K562 (cell line): ENCODE measurements at regions not wholly inside any gene's neighbourhood (a gene's known extent, or its start where the extent isn't known, plus 50 kb on each side); places are given as distances from the start of the nearest gene placed in this dataset.

Experiments used
- ATAC-seq: fragments of 200-7000 bp; cut with Tn5 transposase; 3 replicates; pipeline ENCODE4 v1.9.1; 2020; ENCODE audit warnings: moderate library complexity
- BruUV-seq: library from RNA; stranded (reverse); fragments of 400-500 nt; replicated peaks from 2 replicates; lab custom pipeline; 2021; lab: Mats Ljungman, UMichigan
- CTCF ChIA-PET: fragments of 300-600 bp; formaldehyde crosslinking; extraction: SDS; loops from one replicate; lab custom pipeline; 2021; ENCODE audit warnings: low intra/inter-chr PET ratio; lab: Yijun Ruan, JAX
- POLR2A ChIA-PET: fragments of 300-600, 350-650 bp; sonication (Branson Sonifier 250); formaldehyde crosslinking; extraction: SDS; loops from one replicate; lab custom pipeline; 2021; ENCODE audit warnings: antibody characterized with exemption, inconsistent platforms; lab: Yijun Ruan, JAX
- DNase-seq, 4 experiments: peaks; one replicate each; pipeline versions ENCODE4 v3.0.0 to v3.0.0-alpha.2; 2011 to 2018; ENCODE audit warnings: low spot score in 3 of 4, mixed read lengths in 3 of 4; ENCODE audit errors: extremely low read depth in 1 of 4
- FAIRE-seq: peaks from 2 replicates; lab custom pipeline; 2011; peaks lifted over from hg19 to GRCh38; lab: Jason Lieb, UNC
- H2AFZ ChIP-seq: 2 replicates; pipeline ENCODE4 v1.6.0; 2011; ENCODE audit warnings: low read depth, low read length, control low read depth, inconsistent platforms
- H3K27ac ChIP-seq: fragments of 200-600 bp; 3 replicates; pipeline ENCODE4 v1.8.0; 2011; ENCODE audit warnings: low read depth, mild to moderate bottlenecking, control low read depth, inconsistent platforms, low read length, moderate library complexity, mixed read lengths; ENCODE audit errors: extremely low read depth
- H3K27me3 ChIP-seq, 2 experiments: fragments of 300-600 bp in 1 of 2; 2 replicates in 1 of 2; 3 replicates in 1 of 2; pipeline versions ENCODE4 v1.6.0 to v1.8.0; 2011; ENCODE audit warnings: inconsistent platforms in 2 of 2, low read length in 2 of 2, mild to moderate bottlenecking in 1 of 2, mixed read lengths in 1 of 2, moderate library complexity in 1 of 2; ENCODE audit not compliant: control insufficient read depth in 2 of 2, insufficient read depth in 2 of 2
- H3K36me3 ChIP-seq: fragments of 300-600 bp; 3 replicates; pipeline ENCODE4 v1.8.0; 2011; ENCODE audit warnings: mild to moderate bottlenecking, low read length, inconsistent platforms; ENCODE audit not compliant: control insufficient read depth, insufficient read depth
- H3K4me1 ChIP-seq, 2 experiments: fragments of 200-600 bp in 1 of 2; replicated peaks in 1 of 2; 2 replicates in 1 of 2; 3 replicates in 1 of 2; pipeline versions ENCODE4 v1.5.1 to v1.8.0; 2011; ENCODE audit warnings: inconsistent platforms in 2 of 2, low read length in 2 of 2, mild to moderate bottlenecking in 1 of 2, mixed read lengths in 1 of 2, moderate library complexity in 1 of 2; ENCODE audit not compliant: control insufficient read depth in 2 of 2, insufficient read depth in 2 of 2
- H3K4me2 ChIP-seq: 2 replicates; pipeline ENCODE4 v1.6.1; 2011; ENCODE audit warnings: low read length, control low read depth, inconsistent platforms, mixed read lengths; ENCODE audit not compliant: insufficient read depth
- H3K4me3 ChIP-seq: fragments of 200-600 bp; sonication (generic), shearing (Covaris generic); 2 replicates; pipeline ENCODE4 v1.5.1; 2016; ENCODE audit warnings: control low read depth, inconsistent platforms
- H3K79me2 ChIP-seq: fragments of 200-600 bp; 3 replicates; pipeline ENCODE4 v1.8.0; 2011; ENCODE audit warnings: low read length, inconsistent platforms; ENCODE audit not compliant: control insufficient read depth, insufficient read depth
- H3K9ac ChIP-seq, 2 experiments: 2 replicates each; pipeline versions ENCODE4 v1.6.0 to v1.6.1; 2011; ENCODE audit warnings: low read depth in 2 of 2, low read length in 2 of 2, control low read depth in 1 of 2, inconsistent platforms in 1 of 2, mild to moderate bottlenecking in 1 of 2, mixed read lengths in 1 of 2; ENCODE audit not compliant: insufficient read depth in 1 of 2
- H3K9me1 ChIP-seq: one replicate; pipeline ENCODE4 v1.6.0; 2011; ENCODE audit warnings: inconsistent platforms, mild to moderate bottlenecking, low read length, moderate library complexity; ENCODE audit not compliant: control insufficient read depth, insufficient read depth
- H3K9me3 ChIP-seq: replicated peaks from 2 replicates; pipeline ENCODE4 v1.5.1; 2011; ENCODE audit warnings: low read depth, low read length, inconsistent platforms; ENCODE audit not compliant: control insufficient read depth, insufficient read depth
- H4K20me1 ChIP-seq: replicated peaks from 2 replicates; pipeline ENCODE4 v1.6.1; 2011; ENCODE audit warnings: low read length, inconsistent platforms, mixed read lengths; ENCODE audit not compliant: control insufficient read depth, insufficient read depth
- HLTF ChIP-seq: fragments of 450-650 bp; IDR thresholded peaks from 2 replicates; pipeline ENCODE4 v1.6.1; 2016
- IRF2 ChIP-seq: sonication (generic); formaldehyde crosslinking; IDR thresholded peaks from 2 replicates; pipeline ENCODE4 v1.8.1; 2022; ENCODE audit warnings: mild to moderate bottlenecking, missing genetic modification reagents
- KHSRP ChIP-seq: fragments of 450-650 bp; IDR thresholded peaks from 2 replicates; pipeline ENCODE4 v1.6.1; 2017
- NELFE ChIP-seq: IDR thresholded peaks from 2 replicates; pipeline ENCODE4 v1.6.1; 2011; ENCODE audit warnings: mild to moderate bottlenecking; ENCODE audit not compliant: insufficient read depth, insufficient read length
- NFATC3 ChIP-seq: fragments of 450-650 bp; IDR thresholded peaks from 2 replicates; pipeline ENCODE4 v1.6.1; 2017; ENCODE audit warnings: mild to moderate bottlenecking
- NONO ChIP-seq, 2 experiments: fragments of 200-400 bp in 1 of 2; fragments of 450-650 bp in 1 of 2; formaldehyde crosslinking in 1 of 2; IDR thresholded peaks; 2 replicates each; pipeline ENCODE4 v1.6.1; 2017; ENCODE audit warnings: low read depth in 2 of 2, mild to moderate bottlenecking in 2 of 2, moderate library complexity in 2 of 2, low read length in 1 of 2
- POLR3G ChIP-seq: IDR thresholded peaks from 2 replicates; pipeline ENCODE4 v1.6.1; 2011; ENCODE audit not compliant: insufficient read length, insufficient replicate concordance; ENCODE audit errors: extremely low read depth
- ZC3H4 ChIP-seq: sonication (generic); formaldehyde crosslinking; IDR thresholded peaks from 2 replicates; pipeline ENCODE4 v1.9.0; 2021; ENCODE audit warnings: missing genetic modification reagents, borderline replicate concordance
- ZNF121 ChIP-seq: sonication (generic); formaldehyde crosslinking; conservative IDR thresholded peaks from 2 replicates; pipeline ENCODE4 v1.8.0; 2022; ENCODE audit warnings: missing genetic modification reagents
- ZNF23 ChIP-seq: fragments of 250-450 bp; sonication (Bioruptor Pico); IDR thresholded peaks from 2 replicates; pipeline ENCODE4 v1.4.0; 2020; ENCODE audit warnings: mild to moderate bottlenecking
- ZNF561 ChIP-seq: fragments of 450-650 bp; formaldehyde crosslinking; conservative IDR thresholded peaks from 2 replicates; pipeline ENCODE4 v1.4.0; 2020; ENCODE audit warnings: mild to moderate bottlenecking, moderate library complexity
- WGBS: fragments of 100-300 bp; shearing (Covaris generic); methylation state at CpG from one replicate; pipeline ENCODE4 v1.1.6; 2016; ENCODE audit warnings: low coverage, mixed read lengths; ENCODE audit not compliant: insufficient coverage; ENCODE audit errors: missing lambda C conversion rate; 5-methylcytosine and 5-hydroxymethylcytosine counted together
- in situ Hi-C: fragments of 300-500 bp; cut with MboI; formaldehyde crosslinking; loops from 4 replicates; pipeline ENCODE4 v1.15.0; 2018; ENCODE audit warnings: inconsistent platforms, mixed read lengths
- intact Hi-C: fragments of 100-400 bp; cut with micrococcal nuclease; formaldehyde crosslinking; loops from 2 replicates; pipeline ENCODE4 v1.14.2; 2022
- TF ChIP-seq, protein P1 (sequence below): sonication (generic); formaldehyde crosslinking; IDR thresholded peaks from 2 replicates; pipeline ENCODE4 v1.4.0; 2020; ENCODE audit warnings: mild to moderate bottlenecking, missing genetic modification reagents
- TF ChIP-seq, protein P2 (sequence below), 2 experiments: IDR thresholded peaks; 2 replicates each; pipeline ENCODE4 v1.6.1; 2011; ENCODE audit warnings: borderline replicate concordance in 1 of 2, control low read depth in 1 of 2, low read depth in 1 of 2, low read length in 1 of 2, mild to moderate bottlenecking in 1 of 2, mixed read lengths in 1 of 2, moderate library complexity in 1 of 2; ENCODE audit not compliant: insufficient read depth in 1 of 2, insufficient read length in 1 of 2, poor library complexity in 1 of 2, severe bottlenecking in 1 of 2; ENCODE audit errors: extremely low read depth in 1 of 2
- TF ChIP-seq, protein P3 (sequence below): IDR thresholded peaks from 3 replicates; pipeline ENCODE4 v1.6.1; 2011; ENCODE audit warnings: borderline replicate concordance, mild to moderate bottlenecking, moderate library complexity; ENCODE audit not compliant: insufficient read length; ENCODE audit errors: extremely low read depth
- TF ChIP-seq, protein P4 (sequence below): sonication (generic); formaldehyde crosslinking; IDR thresholded peaks from 2 replicates; pipeline ENCODE4 v1.8.1; 2023; ENCODE audit warnings: mild to moderate bottlenecking, missing genetic modification reagents, moderate library complexity

DNA sequence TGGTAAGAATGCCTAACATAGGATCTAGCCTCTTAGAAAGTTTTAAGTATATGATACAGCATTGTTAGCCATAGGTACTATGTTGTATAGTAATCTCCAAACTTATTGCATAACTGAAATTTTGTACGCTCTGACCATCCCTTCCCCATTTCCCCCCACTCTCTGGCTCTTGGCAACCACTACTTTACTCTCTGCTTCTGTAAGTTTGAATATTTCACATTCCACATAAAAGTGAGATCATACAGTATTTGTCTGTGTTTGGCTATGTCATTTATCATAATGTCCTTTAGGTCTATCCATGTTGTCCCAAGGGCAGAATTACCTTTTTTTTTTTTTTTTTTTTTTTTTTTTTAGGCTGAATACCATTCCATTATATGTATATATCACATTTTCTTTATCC is 396.9 kb downstream of the DLEU7 start (continued):
- TF ChIP-seq, protein P1, sequence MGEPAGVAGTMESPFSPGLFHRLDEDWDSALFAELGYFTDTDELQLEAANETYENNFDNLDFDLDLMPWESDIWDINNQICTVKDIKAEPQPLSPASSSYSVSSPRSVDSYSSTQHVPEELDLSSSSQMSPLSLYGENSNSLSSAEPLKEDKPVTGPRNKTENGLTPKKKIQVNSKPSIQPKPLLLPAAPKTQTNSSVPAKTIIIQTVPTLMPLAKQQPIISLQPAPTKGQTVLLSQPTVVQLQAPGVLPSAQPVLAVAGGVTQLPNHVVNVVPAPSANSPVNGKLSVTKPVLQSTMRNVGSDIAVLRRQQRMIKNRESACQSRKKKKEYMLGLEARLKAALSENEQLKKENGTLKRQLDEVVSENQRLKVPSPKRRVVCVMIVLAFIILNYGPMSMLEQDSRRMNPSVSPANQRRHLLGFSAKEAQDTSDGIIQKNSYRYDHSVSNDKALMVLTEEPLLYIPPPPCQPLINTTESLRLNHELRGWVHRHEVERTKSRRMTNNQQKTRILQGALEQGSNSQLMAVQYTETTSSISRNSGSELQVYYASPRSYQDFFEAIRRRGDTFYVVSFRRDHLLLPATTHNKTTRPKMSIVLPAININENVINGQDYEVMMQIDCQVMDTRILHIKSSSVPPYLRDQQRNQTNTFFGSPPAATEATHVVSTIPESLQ (CRISPR knock-in tag), result no peak
- TF ChIP-seq NELFE, result no peak
- TF ChIP-seq ZNF121 (CRISPR knock-in tag), result no peak

DNA sequence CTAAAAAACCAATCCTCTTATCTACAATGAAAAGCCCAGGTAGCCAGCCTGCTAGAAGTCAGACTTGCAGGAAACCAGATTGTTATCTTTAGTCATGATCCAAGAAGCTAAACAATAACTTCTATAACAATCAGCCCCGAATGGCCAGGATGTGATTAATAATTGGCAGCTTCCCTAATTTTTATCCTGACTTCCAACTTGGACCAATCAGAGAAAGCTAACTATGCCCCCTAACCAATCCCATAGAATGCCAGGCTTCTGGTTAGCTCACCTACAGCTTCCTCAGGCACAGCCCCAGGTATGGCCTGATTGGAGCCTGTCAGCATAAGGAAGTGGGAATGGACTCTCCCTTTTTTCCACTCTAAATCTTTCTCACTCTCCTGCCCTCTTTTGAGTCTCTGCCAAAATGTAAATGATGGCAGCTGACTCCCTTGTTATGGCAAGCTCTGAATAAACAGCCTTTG is 394.9 kb downstream of the DLEU7 start:
- no peak overlapping the region for H3K4me3 ChIP-seq
- CTCF ChIA-PET, result no interaction called here
- no peak overlapping the region for H2AFZ ChIP-seq
- DNase-seq, result no peak
- H3K4me1 ChIP-seq, result no peaks in the 10 kb centered on the region; a peak in 2 of 5 replicates
- H3K36me3 ChIP-seq, result no peaks in the 10 kb centered on the region
- H3K27me3 ChIP-seq, result no peaks in the 10 kb centered on the region
- FAIRE-seq, result no peak
- no peaks in the 10 kb centered on the region for H4K20me1 ChIP-seq
- BruUV-seq, result no TSS peak
- no peak for ATAC-seq
- H3K9ac ChIP-seq, result no peak overlapping the region
- POLR2A ChIA-PET, result interaction anchor here (0.7 kb wide), 1 partner anchor 80 kb away, joined by 3 read pairs; no protein-coding TSS in a partner anchor
- intact Hi-C loops, result no loop called here
- no peaks in the 10 kb centered on the region for H3K9me3 ChIP-seq
- H3K27ac ChIP-seq, result no peak overlapping the region
- H3K79me2 ChIP-seq, result no peaks in the 10 kb centered on the region
- in situ Hi-C loops, result no loop called here
- 30% methylated on average over 1 of the region's 1 CpG for WGBS
- no peaks in the 10 kb centered on the region for H3K9me1 ChIP-seq
- H3K4me2 ChIP-seq, result no peak overlapping the region
- TF ChIP-seq NFATC3 (no peak), IRF2 (CRISPR knock-in tag) (no peak), ZNF23 (no peak), ZNF561 (CRISPR knock-in tag) (no peak), NONO (IDR thresholded peaks at IDR 0.05; ENCODE audit: low read depth in 2 of 2, low read length in 1 of 2) (no peak), ZC3H4 (CRISPR knock-in tag) (no peak), KHSRP (no peak), POLR3G (no peak), HLTF (no peak)
- TF ChIP-seq, protein P2, sequence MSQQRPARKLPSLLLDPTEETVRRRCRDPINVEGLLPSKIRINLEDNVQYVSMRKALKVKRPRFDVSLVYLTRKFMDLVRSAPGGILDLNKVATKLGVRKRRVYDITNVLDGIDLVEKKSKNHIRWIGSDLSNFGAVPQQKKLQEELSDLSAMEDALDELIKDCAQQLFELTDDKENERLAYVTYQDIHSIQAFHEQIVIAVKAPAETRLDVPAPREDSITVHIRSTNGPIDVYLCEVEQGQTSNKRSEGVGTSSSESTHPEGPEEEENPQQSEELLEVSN (IDR thresholded peaks at IDR 0.05; ENCODE audit: borderline replicate concordance in 1 of 2, extremely low read depth in 1 of 2, insufficient read depth in 1 of 2, insufficient read length in 1 of 2, low read depth in 1 of 2, low read length in 1 of 2, poor library complexity in 1 of 2, severe bottlenecking in 1 of 2), result no peak
- TF ChIP-seq, protein P3, sequence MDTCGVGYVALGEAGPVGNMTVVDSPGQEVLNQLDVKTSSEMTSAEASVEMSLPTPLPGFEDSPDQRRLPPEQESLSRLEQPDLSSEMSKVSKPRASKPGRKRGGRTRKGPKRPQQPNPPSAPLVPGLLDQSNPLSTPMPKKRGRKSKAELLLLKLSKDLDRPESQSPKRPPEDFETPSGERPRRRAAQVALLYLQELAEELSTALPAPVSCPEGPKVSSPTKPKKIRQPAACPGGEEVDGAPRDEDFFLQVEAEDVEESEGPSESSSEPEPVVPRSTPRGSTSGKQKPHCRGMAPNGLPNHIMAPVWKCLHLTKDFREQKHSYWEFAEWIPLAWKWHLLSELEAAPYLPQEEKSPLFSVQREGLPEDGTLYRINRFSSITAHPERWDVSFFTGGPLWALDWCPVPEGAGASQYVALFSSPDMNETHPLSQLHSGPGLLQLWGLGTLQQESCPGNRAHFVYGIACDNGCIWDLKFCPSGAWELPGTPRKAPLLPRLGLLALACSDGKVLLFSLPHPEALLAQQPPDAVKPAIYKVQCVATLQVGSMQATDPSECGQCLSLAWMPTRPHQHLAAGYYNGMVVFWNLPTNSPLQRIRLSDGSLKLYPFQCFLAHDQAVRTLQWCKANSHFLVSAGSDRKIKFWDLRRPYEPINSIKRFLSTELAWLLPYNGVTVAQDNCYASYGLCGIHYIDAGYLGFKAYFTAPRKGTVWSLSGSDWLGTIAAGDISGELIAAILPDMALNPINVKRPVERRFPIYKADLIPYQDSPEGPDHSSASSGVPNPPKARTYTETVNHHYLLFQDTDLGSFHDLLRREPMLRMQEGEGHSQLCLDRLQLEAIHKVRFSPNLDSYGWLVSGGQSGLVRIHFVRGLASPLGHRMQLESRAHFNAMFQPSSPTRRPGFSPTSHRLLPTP, result no peak
- TF ChIP-seq, protein P4, sequence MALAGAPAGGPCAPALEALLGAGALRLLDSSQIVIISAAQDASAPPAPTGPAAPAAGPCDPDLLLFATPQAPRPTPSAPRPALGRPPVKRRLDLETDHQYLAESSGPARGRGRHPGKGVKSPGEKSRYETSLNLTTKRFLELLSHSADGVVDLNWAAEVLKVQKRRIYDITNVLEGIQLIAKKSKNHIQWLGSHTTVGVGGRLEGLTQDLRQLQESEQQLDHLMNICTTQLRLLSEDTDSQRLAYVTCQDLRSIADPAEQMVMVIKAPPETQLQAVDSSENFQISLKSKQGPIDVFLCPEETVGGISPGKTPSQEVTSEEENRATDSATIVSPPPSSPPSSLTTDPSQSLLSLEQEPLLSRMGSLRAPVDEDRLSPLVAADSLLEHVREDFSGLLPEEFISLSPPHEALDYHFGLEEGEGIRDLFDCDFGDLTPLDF (CRISPR knock-in tag), result no peak
